ENCODE measurements at regions not wholly inside any gene's neighbourhood (a gene's known extent, or its start where the extent isn't known, plus 50 kb on each side); places are given as distances from the start of the nearest gene placed in this dataset.
A peak's percentile ranks its signal among the peaks of the same experiment; 100 is the strongest.

- Histone ChIP-seq H3K36me3 (ENCODE audit: control insufficient read depth, insufficient read depth, low read length) (no peaks in the 10 kb centered on the region), H3K4me2 (ENCODE audit: low read length) (no peak overlapping the region), H3K9me3 (ENCODE audit: control insufficient read depth, low read length) (no peaks in the 10 kb centered on the region), H3K9ac (no peak overlapping the region), H3K4me1 (no peaks in the 10 kb centered on the region), H2AFZ (no peak overlapping the region), H3K27ac (no peak overlapping the region), H3K79me2 (no peaks in the 10 kb centered on the region), H3K27me3 (ENCODE audit: control insufficient read depth, insufficient read depth, low read length) (no peaks in the 10 kb centered on the region), H3K4me3 (ENCODE audit: low read depth, low read length) (no peak overlapping the region)
- no peak for TF ChIP-seq CTCF (IDR thresholded peaks at IDR 0.05)
Measured at GRCh38 chr20:22127587-22127986, 422.1 kb downstream of the PAX1 start.

GRCh38 chr20:22106308-22106938 lies 401.0 kb downstream of the PAX1 start:
- peaks cover 3% of the 10 kb centered on the region for H3K4me1 ChIP-seq

GRCh38 chr20:22101606-22102005 lies 396.1 kb downstream of the PAX1 start:
- Histone ChIP-seq H3K79me2 (no peaks in the 10 kb centered on the region), H2AFZ (no peak overlapping the region), H3K9me3 (ENCODE audit: control insufficient read depth, low read length) (no peaks in the 10 kb centered on the region), H3K27ac (no peak overlapping the region), H3K4me2 (ENCODE audit: low read length) (no peak overlapping the region), H3K4me3 (ENCODE audit: low read depth, low read length) (no peak overlapping the region), H3K4me1 (peaks cover 3% of the 10 kb centered on the region), H3K36me3 (ENCODE audit: control insufficient read depth, insufficient read depth, low read length) (no peaks in the 10 kb centered on the region), H3K9ac (no peak overlapping the region), H3K27me3 (ENCODE audit: control insufficient read depth, insufficient read depth, low read length) (no peaks in the 10 kb centered on the region)
- TF ChIP-seq CTCF (IDR thresholded peaks at IDR 0.05): no peak

More at GRCh38 chr20:22106308-22106938, 401.0 kb downstream of the PAX1 start:
- Histone ChIP-seq H3K36me3 (ENCODE audit: control insufficient read depth, insufficient read depth, low read length) (no peaks in the 10 kb centered on the region), H3K9me3 (ENCODE audit: control insufficient read depth, low read length) (no peaks in the 10 kb centered on the region), H2AFZ (no peak overlapping the region), H3K27me3 (ENCODE audit: control insufficient read depth, insufficient read depth, low read length) (no peaks in the 10 kb centered on the region), H3K27ac (no peak overlapping the region), H3K79me2 (no peaks in the 10 kb centered on the region), H3K4me3 (ENCODE audit: low read depth, low read length) (peak overlapping the region; percentile 8), H3K9ac (no peak overlapping the region), H3K4me2 (ENCODE audit: low read length) (no peak overlapping the region)
- TF ChIP-seq CTCF (IDR thresholded peaks at IDR 0.05): peak; percentile 78

GRCh38 chr20:22100686-22101085 lies 395.2 kb downstream of the PAX1 start:
- Histone ChIP-seq H3K36me3 (ENCODE audit: control insufficient read depth, insufficient read depth, low read length) (no peaks in the 10 kb centered on the region), H3K4me1 (no peaks in the 10 kb centered on the region), H2AFZ (no peak overlapping the region), H3K4me2 (ENCODE audit: low read length) (no peak overlapping the region), H3K79me2 (no peaks in the 10 kb centered on the region), H3K4me3 (ENCODE audit: low read depth, low read length) (no peak overlapping the region), H3K27ac (no peak overlapping the region), H3K9me3 (ENCODE audit: control insufficient read depth, low read length) (no peaks in the 10 kb centered on the region), H3K27me3 (ENCODE audit: control insufficient read depth, insufficient read depth, low read length) (no peaks in the 10 kb centered on the region), H3K9ac (no peak overlapping the region)
- no peak for TF ChIP-seq CTCF (IDR thresholded peaks at IDR 0.05)

GRCh38 chr20:22099348-22099747 lies 393.9 kb downstream of the PAX1 start:
- Histone ChIP-seq H3K36me3 (ENCODE audit: control insufficient read depth, insufficient read depth, low read length) (no peaks in the 10 kb centered on the region), H3K4me3 (ENCODE audit: low read depth, low read length) (no peak overlapping the region), H3K27me3 (ENCODE audit: control insufficient read depth, insufficient read depth, low read length) (no peaks in the 10 kb centered on the region), H3K9me3 (ENCODE audit: control insufficient read depth, low read length) (no peaks in the 10 kb centered on the region), H3K9ac (no peak overlapping the region), H2AFZ (no peak overlapping the region), H3K4me1 (no peaks in the 10 kb centered on the region), H3K27ac (no peak overlapping the region), H3K79me2 (no peaks in the 10 kb centered on the region), H3K4me2 (ENCODE audit: low read length) (no peak overlapping the region)
- no peak for TF ChIP-seq CTCF (IDR thresholded peaks at IDR 0.05)

All from parathyroid adenoma (tissue), 2 donors.